Sigmoid colon (tissue), 6 donors: ENCODE measurements at regions not wholly inside any gene's neighbourhood (a gene's known extent, or its start where the extent isn't known, plus 50 kb on each side); places are given as distances from the start of the nearest gene placed in this dataset.

Experiments
- DNase-seq: peaks from one replicate; pipeline ENCODE4 v3.0.0-alpha.2; 2019
- H3K27ac ChIP-seq, 4 donors: fragments of 200-600 bp; sonication (generic); one replicate each; pipeline ENCODE4 v1.5.1; 2016 to 2019; ENCODE audit warnings: mild to moderate bottlenecking in 1 of 4
- H3K27me3 ChIP-seq, 3 donors: fragments of 200-600 bp; sonication (generic); one replicate each; pipeline ENCODE4 v1.5.1; 2019; ENCODE audit warnings: mild to moderate bottlenecking in 1 of 3
- H3K36me3 ChIP-seq, 4 donors: fragments of 200-600 bp; sonication (generic); one replicate each; pipeline ENCODE4 v1.5.1; 2016 to 2019
- H3K4me1 ChIP-seq, 4 donors: fragments of 200-600 bp; sonication (generic); one replicate each; pipeline ENCODE4 v1.5.1; 2017 to 2019
- H3K4me3 ChIP-seq, 4 donors: fragments of 200-600 bp; sonication (generic); one replicate each; pipeline ENCODE4 v1.5.1; 2017 to 2019; ENCODE audit warnings: mild to moderate bottlenecking in 2 of 4, moderate library complexity in 1 of 4
- H3K9me3 ChIP-seq, 4 donors: fragments of 200-600 bp in 3 of 4; sonication (generic) in 3 of 4; one replicate each; pipeline versions ENCODE4 v1.5.1 to v1.6.1; 2013 to 2019
- EP300 ChIP-seq, 4 donors: sonication (generic); formaldehyde crosslinking; IDR thresholded peaks; one replicate each; pipeline ENCODE4 v1.6.1; 2017; ENCODE audit warnings: antibody characterized with exemption in 4 of 4
- POLR2A ChIP-seq, 2 donors: fragments of 450-650 bp; IDR thresholded peaks; one replicate each; pipeline ENCODE4 v1.6.1; 2016; ENCODE audit warnings: antibody characterized with exemption in 2 of 2, mild to moderate bottlenecking in 2 of 2, moderate library complexity in 2 of 2
- POLR2AphosphoS5 ChIP-seq, 4 donors: sonication (generic); formaldehyde crosslinking; IDR thresholded peaks; one replicate each; pipeline ENCODE4 v1.6.1; 2017; ENCODE audit warnings: antibody characterized with exemption in 4 of 4
- WGBS, 2 donors: extraction: QIAGEN DNeasy Blood & Tissue Kit; methylation state at CpG; one replicate each; pipeline ENCODE4 v1.1.7; 2013; 5-methylcytosine and 5-hydroxymethylcytosine counted together
- intact Hi-C: fragments of 100-400 bp; cut with DNase I; formaldehyde crosslinking; loops from one replicate; pipeline ENCODE4 v1.15.1; 2023
- TF ChIP-seq, protein P1 (sequence below), 4 experiments: fragments of 450-650 bp in 3 of 4; fragments of 200-600 bp in 1 of 4; IDR thresholded peaks; one replicate each; pipeline ENCODE4 v1.5.1; 2016 to 2019; ENCODE audit warnings: antibody characterized with exemption in 4 of 4, mild to moderate bottlenecking in 3 of 4, moderate library complexity in 2 of 4
- donor health status: healthy with polysubstance abuse.
- donor health status: healthy.

DNA sequence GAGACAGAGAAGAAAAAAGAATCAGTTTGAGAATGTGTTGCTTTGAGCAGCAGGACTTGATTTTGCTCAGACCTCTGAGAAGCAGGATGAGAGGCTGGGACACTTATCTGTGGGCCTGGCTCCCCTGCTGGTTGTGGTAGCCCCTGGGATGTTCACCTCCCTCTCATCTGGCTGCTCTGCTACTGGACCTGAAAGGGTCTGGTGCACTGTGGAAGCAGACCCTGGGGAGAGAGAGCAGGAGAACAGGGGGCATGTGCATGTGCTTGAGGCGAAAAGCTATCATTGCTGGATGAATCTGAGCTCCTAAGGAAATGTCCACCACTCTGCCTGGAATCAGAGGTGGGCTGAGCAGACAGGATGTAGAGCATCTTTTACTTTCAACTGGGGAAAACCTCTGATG is 161.1 kb downstream of the SCP2D1 start:
- Histone ChIP-seq H3K27me3 (no peaks in the 10 kb centered on the region), H3K27ac (peak overlapping the region in 2 of 4 donors; percentile 8 to 15), H3K4me1 (peaks cover 0 to 21% (median 9%) of the 10 kb centered on the region in 4 donors), H3K36me3 (no peaks in the 10 kb centered on the region), H3K4me3 (no peak overlapping the region), H3K9me3 (no peaks in the 10 kb centered on the region)
- intact Hi-C loops = no loop called here
- TF ChIP-seq POLR2AphosphoS5 (IDR thresholded peaks at IDR 0.05) (no peak), POLR2A (IDR thresholded peaks at IDR 0.05) (no peak), EP300 (IDR thresholded peaks at IDR 0.05) (no peak)
- TF ChIP-seq, protein P1, sequence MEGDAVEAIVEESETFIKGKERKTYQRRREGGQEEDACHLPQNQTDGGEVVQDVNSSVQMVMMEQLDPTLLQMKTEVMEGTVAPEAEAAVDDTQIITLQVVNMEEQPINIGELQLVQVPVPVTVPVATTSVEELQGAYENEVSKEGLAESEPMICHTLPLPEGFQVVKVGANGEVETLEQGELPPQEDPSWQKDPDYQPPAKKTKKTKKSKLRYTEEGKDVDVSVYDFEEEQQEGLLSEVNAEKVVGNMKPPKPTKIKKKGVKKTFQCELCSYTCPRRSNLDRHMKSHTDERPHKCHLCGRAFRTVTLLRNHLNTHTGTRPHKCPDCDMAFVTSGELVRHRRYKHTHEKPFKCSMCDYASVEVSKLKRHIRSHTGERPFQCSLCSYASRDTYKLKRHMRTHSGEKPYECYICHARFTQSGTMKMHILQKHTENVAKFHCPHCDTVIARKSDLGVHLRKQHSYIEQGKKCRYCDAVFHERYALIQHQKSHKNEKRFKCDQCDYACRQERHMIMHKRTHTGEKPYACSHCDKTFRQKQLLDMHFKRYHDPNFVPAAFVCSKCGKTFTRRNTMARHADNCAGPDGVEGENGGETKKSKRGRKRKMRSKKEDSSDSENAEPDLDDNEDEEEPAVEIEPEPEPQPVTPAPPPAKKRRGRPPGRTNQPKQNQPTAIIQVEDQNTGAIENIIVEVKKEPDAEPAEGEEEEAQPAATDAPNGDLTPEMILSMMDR (IDR thresholded peaks at IDR 0.05) = no peak
- WGBS, 2 donors = 85 to 93% methylated on average over 1 of the region's 1 CpG
- no peak for DNase-seq

DNA sequence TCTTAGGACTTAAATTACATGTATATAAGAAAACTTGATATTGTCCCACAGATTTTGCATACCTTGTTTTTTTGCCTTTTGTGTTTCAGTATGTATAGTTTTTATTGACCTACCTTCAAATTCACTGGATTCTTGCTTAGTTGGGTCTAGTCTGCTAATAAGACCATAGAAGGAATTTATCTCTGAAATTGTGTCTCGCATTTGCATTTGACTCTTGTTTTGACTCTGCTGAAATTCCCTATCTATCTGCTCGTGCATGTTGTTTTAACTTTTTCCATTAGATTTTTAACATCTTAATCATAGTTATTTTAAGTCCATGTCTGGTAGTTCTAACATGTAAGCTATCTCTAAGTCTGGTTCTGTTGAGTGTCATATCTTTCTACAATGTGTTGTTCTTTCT is 163.9 kb downstream of the SCP2D1 start:
- TF ChIP-seq, protein P1 (IDR thresholded peaks at IDR 0.05) = no peak
- TF ChIP-seq EP300 (IDR thresholded peaks at IDR 0.05) (no peak), POLR2A (IDR thresholded peaks at IDR 0.05) (no peak), POLR2AphosphoS5 (IDR thresholded peaks at IDR 0.05) (no peak)
- no peaks in the 10 kb centered on the region for H3K27me3 ChIP-seq
- DNase-seq = no peak
- H3K27ac ChIP-seq = no peak overlapping the region
- H3K9me3 ChIP-seq = no peaks in the 10 kb centered on the region
- no peak overlapping the region for H3K4me3 ChIP-seq
- peaks cover 0 to 21% (median 9%) of the 10 kb centered on the region in 4 donors for H3K4me1 ChIP-seq
- intact Hi-C loops = no loop called here
- 80 to 92% methylated on average over 2 of the region's 2 CpGs for WGBS, 2 donors
- H3K36me3 ChIP-seq = no peaks in the 10 kb centered on the region

DNA sequence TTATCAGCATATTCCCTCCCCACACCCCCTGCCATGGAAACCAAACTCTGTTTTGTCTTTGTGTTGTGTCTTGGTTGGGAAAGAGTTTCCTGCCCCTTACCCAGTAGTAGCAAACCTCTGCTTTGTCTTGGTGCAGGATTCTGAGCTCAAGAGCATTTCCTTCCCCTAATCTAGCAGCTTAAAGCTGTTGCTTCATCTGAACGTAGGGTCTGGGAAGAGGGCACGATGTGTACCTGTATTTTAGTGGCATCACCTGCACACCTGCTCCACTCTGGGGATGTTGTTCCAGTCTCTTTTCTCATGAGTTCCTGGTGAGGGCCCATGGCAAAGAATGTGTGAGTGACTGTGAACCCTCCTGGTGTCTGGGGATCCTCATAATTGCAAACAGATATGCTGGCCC is 164.7 kb downstream of the SCP2D1 start:
- no peak overlapping the region for H3K27ac ChIP-seq
- no peak overlapping the region for H3K4me3 ChIP-seq
- TF ChIP-seq POLR2A (IDR thresholded peaks at IDR 0.05) (no peak), EP300 (IDR thresholded peaks at IDR 0.05) (no peak), POLR2AphosphoS5 (IDR thresholded peaks at IDR 0.05) (no peak)
- TF ChIP-seq, protein P1 (IDR thresholded peaks at IDR 0.05) = no peak
- DNase-seq = no peak
- no peaks in the 10 kb centered on the region for H3K9me3 ChIP-seq
- no peaks in the 10 kb centered on the region for H3K36me3 ChIP-seq
- no peaks in the 10 kb centered on the region for H3K27me3 ChIP-seq
- intact Hi-C loops = no loop called here
- H3K4me1 ChIP-seq = peaks cover 0 to 12% (median 2%) of the 10 kb centered on the region in 4 donors
- 59 to 85% methylated on average over 2 of the region's 2 CpGs for WGBS, 2 donors

DNA sequence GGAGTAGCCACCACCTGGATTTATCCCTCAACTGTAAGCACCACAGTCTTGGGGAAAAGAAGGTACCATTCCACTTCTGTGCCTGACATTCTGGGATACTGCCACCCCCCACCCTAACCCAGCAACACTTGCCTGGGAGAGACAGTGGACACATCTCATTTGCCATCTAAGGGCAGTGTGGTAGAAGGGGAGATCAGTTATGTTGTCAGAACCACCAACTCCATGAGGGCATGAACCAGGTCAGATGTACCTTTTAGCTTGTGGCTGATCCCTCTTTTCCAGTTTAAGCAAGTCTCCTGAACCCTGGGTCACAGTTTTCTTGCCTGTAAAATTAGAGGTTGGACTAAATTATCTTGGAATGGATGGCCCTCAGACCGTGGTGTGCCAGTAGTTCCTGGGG is 165.5 kb downstream of the SCP2D1 start:
- Histone ChIP-seq H3K27ac (no peak overlapping the region), H3K36me3 (no peaks in the 10 kb centered on the region), H3K4me3 (no peak overlapping the region), H3K9me3 (no peaks in the 10 kb centered on the region), H3K27me3 (no peaks in the 10 kb centered on the region), H3K4me1 (peaks cover 0 to 6% (median 0%) of the 10 kb centered on the region in 4 donors)
- TF ChIP-seq POLR2A (IDR thresholded peaks at IDR 0.05) (no peak), POLR2AphosphoS5 (IDR thresholded peaks at IDR 0.05) (no peak), EP300 (IDR thresholded peaks at IDR 0.05) (no peak)
- TF ChIP-seq, protein P1 (IDR thresholded peaks at IDR 0.05) = no peak
- DNase-seq = no peak
- 72 to 80% methylated on average over 1 of the region's 1 CpG for WGBS, 2 donors
- intact Hi-C loops = no loop called here

DNA sequence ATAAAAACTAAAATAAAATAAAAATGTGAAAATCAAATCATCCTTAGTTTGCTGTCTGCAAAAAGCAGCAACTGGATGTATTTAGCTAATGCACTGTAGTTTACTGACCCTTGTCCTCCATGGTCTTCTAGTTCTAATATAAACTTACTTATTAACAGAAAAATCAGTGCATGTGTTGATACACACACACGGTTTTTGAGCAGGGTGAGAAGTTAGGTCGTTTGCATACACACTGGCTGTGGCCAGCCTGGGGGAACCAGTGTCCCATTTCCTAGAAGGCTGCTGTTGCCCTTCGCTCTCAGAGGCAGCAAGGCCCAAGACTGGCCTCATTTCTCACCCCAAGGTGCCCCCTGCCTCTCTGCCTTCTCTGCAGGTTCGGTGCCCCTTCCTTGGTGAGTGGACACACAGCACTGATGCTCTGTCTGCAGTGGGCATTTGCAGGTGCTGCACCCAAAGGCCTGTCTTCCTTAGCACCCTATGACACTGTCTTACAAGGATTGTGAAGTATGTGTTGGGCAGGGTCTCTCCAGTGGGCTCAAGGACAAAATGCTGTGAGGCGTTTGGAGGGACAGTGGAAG is 168.5 kb downstream of the SCP2D1 start:
- Histone ChIP-seq H3K9me3 (no peaks in the 10 kb centered on the region), H3K27ac (no peak overlapping the region), H3K4me1 (peaks cover 0 to 19% (median 7%) of the 10 kb centered on the region in 4 donors), H3K27me3 (no peaks in the 10 kb centered on the region), H3K36me3 (no peaks in the 10 kb centered on the region), H3K4me3 (no peak overlapping the region)
- WGBS, 2 donors = 63 to 71% methylated on average over 5 of the region's 5 CpGs
- no peak for TF ChIP-seq EP300 (IDR thresholded peaks at IDR 0.05)
- no peak for TF ChIP-seq POLR2AphosphoS5 (IDR thresholded peaks at IDR 0.05)
- no peak for TF ChIP-seq POLR2A (IDR thresholded peaks at IDR 0.05)
- no peak for DNase-seq
- intact Hi-C loops = no loop called here
